Pons (tissue), 1 donor: ENCODE measurements at regions not wholly inside any gene's neighbourhood (a gene's known extent, or its start where the extent isn't known, plus 50 kb on each side); places are given as distances from the start of the nearest gene placed in this dataset.

Experiments used
- DNase-seq: peaks from one replicate; pipeline ENCODE4 v3.0.0-alpha.2; 2016; ENCODE audit warnings: low spot score

DNA sequence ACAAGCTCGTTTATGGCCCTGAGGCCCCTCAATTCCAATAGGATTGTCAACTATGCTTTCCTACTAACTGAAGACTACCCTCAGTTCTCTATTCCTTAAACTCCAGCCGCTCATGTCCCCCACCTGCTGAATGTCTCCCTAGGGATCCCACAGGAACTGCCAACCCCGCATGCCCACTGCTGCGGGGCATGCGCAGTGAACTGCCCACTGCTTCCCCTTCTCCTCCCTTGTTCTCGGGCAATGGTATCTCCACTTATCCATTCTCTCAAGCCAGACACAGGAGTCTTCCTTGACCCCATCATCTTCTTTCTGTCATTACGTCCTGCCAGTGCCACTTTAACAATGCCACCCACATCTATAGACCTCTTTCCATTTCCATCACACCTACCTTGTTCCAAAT, 90.0 kb downstream of the FGF18 start:
- no peak for DNase-seq

DNA sequence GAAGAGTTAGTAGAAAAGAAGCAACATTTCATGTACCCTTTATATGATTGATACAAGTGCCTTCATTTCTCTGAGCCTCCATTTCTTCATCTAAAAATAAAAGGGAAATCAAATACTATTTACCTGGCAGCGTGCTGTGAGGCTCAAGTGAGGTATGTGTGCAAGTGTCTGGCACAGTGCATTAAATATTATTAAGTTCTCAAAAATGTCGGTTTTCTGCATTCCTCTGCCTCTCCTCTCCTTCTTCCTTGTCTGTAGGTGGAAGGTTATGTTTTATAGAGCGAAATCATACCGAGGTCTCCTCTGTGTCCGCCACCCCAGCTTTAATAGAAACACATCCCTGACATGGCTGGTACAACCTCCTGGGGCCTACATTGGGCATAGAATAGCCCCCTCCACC, 93.0 kb downstream of the FGF18 start:
- no peak for DNase-seq

DNA sequence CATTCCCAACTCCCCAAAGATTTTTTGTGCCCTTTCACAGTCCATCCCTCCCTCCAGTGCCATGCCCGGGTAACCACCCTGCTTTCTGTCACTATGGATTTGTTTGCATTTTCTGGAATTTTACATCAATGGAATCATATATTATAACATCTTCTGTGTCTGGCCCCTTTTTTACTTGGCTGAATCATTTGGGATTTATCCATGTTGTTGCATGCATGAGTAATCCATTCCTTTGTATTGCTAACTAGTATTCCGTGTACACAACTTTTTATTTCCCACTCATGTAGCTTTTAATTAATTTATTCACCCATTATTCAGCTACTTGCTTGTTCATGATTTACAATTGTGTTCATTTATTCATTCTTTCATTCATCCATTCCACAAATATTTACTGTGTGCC, 94.1 kb downstream of the FGF18 start:
- no peak for DNase-seq

GRCh38 chr5:171518916-171519315, 99.5 kb downstream of the FGF18 start:
- DNase-seq: no peak

DNA sequence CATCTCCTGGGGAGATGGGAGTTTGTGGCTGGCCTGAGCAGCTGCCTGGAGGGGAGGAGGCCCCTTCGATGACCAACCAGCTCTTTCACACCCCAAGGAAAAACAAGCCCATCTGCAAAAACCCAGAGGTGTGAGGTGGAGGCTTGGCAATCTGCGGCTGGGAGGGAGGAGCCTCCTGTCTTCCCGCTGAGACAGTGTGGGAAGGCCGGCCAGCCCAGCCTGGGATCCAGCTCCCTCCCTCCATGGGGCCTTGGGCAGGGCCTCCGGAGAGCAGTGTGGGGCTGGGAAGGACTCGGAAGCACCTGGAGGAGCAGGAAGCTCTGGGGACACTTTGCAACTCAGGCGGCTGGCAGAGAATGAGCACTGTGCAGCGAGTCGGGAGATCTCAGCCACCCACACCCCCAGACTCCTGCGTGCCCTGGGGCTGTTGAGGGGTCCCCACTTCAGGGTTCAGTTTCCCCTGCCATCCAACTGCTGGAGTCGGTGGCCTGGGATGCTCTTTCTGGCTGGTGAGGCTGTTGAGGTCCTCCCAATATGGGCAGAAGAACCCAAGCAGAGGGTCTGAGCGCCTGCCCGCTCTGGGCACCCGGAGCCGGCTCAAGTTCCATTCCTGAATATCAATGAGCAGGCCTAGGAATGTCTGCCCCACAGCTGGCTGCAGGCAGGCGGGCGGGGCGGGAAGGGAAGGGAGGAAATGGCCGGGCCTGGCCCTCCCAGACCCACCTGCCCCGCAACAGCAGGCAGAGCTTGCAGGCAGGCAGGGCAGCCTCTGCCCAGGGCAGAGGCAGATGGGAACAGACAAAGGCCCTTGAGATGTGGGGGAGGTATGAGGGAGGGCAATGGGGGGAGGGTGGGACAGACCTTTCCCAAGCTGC, 101.1 kb downstream of the FGF18 start:
- no peak for DNase-seq

DNA sequence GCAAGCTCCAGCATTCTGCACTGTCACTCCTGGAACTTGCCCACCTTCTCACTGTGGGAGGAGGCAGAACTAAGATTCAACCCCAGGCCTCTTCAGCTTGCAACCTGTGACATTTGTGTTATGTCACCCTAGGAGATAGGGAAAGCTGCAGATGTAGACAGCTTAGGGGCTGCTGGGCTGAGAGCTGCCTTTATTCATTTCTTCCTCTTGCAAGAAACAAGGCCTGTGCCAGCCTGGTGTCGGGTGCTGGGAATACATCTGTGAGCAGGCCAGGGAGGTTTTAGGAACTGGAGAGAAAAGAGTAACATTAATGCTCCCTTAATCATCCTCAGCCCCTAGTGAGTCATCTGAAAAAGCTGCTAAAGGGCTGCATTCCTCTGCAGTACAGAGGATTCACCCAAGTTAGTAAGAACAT, 101.8 kb downstream of the FGF18 start:
- peak; percentile 6 for DNase-seq

- DNase-seq: no peak
Measured at GRCh38 chr5:171521679-171522078, 102.2 kb downstream of the FGF18 start.

DNA sequence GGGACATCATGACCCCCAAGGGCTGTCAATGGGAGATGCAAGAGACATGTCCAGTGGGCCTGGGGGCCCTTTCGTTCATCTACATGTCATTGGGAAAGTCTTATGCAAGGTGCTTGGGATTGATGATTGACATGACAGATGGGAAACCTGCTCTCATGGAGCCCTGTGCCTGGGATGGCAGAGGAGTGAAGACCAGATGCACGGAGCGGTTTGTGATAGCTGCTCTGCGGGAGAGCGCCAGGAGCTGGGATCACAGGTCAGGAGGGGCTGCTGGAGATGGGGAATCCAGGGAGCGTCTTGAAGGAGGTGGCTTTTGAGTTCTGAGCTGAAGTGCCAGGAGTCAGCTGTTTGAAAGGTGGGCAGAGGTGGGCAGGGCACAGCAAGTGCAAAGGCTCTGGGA, 104.3 kb downstream of the FGF18 start:
- DNase-seq: no peak

DNA sequence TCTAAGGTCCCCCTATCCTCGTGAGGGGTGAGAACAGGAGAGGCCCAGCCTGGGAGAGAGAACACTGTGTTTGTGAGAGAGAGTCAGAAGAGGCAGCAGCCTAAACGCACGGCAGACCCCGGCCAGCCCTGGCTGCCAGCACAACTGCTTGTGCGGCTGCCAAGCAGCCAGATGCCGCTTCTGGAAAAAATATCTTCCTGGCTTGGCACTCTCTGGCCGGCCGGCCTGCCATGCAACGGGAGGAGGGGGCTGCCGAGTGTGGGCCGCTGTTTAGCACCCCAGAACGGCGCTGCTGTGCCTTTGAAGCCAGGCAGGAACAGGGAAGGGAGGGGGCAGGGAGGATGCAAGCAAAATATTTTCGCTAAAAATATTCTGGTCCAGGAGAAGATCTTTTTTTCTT, 105.0 kb downstream of the FGF18 start:
- DNase-seq: no peak

- no peak for DNase-seq
Measured at GRCh38 chr5:171525085-171525484, 105.6 kb downstream of the FGF18 start.

GRCh38 chr5:171528036-171528435, 108.6 kb downstream of the FGF18 start:
- no peak for DNase-seq

GRCh38 chr5:171528865-171529614, 109.6 kb downstream of the FGF18 start:
- DNase-seq: no peak

GRCh38 chr5:171531638-171532037, 112.2 kb downstream of the FGF18 start:
- DNase-seq: no peak

GRCh38 chr5:171533153-171533552, 113.7 kb downstream of the FGF18 start:
- no peak for DNase-seq

DNA sequence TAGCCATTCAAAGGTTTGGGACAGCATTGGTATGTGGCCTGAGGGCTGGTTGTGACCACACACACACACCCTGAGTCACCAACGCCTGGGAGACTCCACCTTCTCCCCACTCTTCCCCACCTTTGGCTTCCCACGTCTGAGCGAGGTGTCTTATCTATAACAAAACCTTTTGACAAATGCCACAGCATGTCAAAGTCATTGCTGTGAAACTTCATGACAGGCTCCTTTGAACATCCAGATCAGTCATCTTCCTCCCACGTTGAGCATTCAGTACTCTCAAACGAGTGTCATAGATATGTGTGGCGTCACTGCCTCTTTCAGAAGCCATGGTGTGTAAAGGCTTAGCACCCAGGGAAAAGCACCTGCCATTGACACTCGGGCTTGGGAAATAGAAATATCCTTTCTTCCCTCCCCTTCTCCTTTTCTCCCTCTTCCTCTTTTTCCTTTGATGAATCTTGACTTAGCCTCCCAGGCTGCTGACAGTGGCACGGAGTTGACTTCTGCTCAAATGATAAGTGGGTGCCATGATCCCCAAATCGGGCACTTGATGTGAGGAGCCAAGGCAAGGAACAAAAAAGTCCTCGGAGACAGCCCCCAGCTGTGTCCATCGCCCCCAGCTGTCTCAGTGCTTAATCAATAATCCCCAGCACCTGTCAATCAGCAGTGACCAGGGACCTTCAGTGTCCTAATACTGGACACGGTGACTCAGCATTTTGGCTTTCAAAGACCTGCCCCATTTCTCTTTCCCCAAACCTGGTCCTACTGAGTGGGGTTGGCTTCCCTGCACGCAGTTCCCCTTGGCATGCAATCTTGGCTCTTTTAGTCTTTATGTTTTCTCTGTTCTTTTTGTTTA, 114.8 kb downstream of the FGF18 start:
- no peak for DNase-seq

DNA sequence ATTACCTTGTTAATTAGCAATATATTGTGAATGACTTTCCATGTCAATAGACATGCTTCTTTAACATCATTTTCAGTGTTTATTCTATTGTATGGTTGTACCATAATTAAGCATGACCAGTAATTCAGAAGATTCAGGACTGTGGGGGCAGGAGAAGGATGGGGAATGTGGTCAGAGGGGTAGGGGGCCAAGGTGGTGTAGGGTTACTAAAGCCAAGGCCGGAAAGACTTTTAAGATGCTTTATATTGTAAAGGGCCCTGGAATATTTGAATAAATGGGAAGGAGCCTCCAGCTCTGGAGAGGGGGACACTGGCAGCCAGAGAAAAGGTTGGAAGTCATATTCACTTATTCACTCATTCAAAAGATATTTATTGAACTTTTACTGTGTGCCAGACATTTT, 115.7 kb downstream of the FGF18 start:
- DNase-seq: no peak

- DNase-seq: no peak
Measured at GRCh38 chr5:171537070-171537849, 117.8 kb downstream of the FGF18 start.

DNA sequence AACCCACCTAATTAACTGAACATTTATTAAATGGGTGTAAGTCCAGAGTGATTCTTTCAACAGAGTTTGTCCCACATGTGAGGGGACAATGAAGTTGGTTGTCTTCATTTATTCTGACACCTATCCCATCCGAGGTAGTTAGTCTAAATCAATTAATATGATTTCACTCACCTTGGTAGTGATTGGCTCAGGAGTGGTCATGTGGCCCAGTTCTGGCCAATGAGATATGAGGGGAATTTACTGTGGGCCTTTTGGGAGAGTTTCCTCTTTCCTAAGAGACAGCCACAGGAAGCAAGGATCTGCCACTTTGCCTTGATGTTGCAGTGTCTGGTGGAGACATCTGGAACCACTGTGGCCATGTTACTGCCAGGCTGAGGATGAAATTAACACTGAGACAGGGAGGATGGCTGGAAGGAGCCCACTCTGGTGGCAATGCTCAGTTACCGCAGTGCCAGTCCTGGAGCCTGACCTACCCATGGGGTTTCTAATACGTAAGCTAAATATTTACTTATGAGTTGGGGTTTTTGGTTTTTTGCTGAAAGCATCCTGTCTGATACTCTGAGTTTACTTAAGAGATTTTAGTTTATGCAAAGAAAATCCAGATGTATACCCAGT, 118.6 kb downstream of the FGF18 start:
- DNase-seq: no peak

GRCh38 chr5:171538681-171539080, 119.2 kb downstream of the FGF18 start:
- no peak for DNase-seq

- DNase-seq: no peak
Measured at GRCh38 chr5:171540865-171541264, 121.4 kb downstream of the FGF18 start.

DNA sequence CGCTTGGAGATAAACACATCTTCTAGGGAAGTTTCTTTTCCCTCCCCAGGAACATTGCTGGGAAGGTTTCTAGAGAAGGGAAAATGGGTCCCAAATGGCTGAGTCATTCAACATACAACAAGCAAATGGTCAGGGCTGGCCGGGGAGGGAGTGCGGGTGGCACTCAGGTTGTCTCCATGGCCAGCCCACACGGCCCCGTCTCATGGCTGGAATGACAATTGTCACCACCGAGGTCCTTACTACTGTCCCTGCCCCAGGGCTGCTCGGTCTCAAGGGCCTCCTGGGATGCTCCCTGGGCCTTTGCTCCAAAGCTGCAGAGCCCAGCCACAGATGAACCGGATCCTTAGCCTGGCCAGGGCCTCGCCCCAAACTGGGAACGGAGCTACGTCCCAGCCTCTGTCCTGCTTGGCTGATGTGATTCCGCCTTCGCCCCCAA, 121.9 kb downstream of the FGF18 start:
- no peak for DNase-seq
